Activated CD4-positive, alpha-beta T cell treated with anti-CD3 and anti-CD28 coated beads, Interleukin-2, amount 50 U/mL, for 1 hour (primary cell): ENCODE measurements at regions not wholly inside any gene's neighbourhood (a gene's known extent, or its start where the extent isn't known, plus 50 kb on each side); places are given as distances from the start of the nearest gene placed in this dataset.

Experiments used
- DNase-seq: peaks from one replicate; pipeline ENCODE4 v3.0.0-alpha.2; 2020

GRCh38 chr5:6937677-6938076 is 224.4 kb downstream of the TENT4A start:
- DNase-seq, result no peak

- DNase-seq, result no peak
Observed at GRCh38 chr5:6941631-6942030, 228.4 kb downstream of the TENT4A start.

GRCh38 chr5:6943197-6944112 is 230.2 kb downstream of the TENT4A start:
- no peak for DNase-seq

DNA sequence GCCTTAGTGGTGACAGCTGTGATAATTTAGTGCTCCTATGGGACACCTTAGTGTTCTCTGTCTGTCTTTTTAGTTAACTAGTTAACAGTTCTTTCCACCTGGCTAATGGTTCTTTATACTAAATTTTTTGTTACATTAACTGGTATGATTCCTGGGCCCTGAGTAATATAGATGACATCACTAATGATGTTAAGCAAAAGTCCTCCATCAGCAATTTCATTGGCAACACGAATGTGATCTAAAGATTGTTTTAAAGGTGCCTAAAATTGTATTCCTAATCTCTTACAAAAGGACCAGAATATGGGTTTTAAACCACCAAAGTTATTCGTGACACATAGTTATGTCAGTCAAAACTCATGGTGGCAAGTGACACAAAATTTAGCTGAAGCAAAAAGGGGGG is 235.3 kb downstream of the TENT4A start:
- no peak for DNase-seq

GRCh38 chr5:6949230-6949629 is 236.0 kb downstream of the TENT4A start:
- DNase-seq, result no peak

DNA sequence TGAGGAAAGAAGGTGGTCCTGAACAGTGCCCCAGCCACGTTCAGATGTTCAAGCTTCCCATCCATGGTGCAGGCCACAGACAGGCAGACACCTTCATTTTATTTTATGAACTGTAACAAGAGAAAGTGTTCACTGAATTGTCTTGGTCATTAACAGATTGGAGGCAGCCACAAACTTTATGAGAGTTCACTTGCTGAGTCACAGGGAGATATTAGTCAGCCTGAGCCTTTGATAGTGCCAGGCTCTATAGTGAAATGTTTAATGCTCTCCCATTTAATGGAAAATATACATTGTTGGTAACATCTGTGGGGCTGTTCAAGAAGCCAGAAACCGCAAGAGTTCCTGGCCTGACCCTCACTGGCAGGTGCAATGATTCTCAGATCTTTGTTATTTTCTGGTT is 237.0 kb downstream of the TENT4A start:
- DNase-seq, result no peak

DNA sequence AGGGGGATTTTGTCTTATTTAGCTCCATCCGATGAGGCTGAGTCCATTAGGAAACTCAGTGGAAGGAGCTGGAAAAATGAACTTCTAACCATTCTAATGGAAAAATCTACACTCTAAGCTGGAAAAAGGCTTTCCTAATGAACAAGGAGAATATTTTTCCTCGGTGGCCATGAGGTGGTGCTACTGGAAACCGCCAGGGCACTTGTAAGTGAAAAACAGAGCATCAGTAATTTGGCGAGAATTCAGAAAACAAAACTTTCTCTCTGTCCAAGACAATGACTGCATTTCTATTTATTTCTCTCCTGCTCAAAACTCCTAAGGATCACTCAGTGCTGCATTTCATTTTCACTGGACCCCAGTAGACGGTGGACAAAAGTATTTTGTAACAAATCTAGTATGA is 237.6 kb downstream of the TENT4A start:
- no peak for DNase-seq

DNA sequence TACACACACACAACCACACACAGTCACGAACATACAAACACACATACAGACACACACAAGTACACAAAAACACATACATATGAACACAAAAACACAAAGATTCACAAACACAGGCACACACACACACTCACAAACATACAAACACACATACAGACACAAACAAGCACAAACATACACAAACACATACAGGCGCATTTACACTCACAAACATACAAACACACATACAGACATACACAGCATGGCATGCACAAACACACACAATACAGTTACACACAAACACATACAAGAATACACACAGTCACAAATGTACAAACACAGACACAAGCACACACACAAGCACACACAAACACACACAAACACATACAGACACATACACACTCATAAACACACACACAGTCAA is 247.9 kb downstream of the TENT4A start:
- no peak for DNase-seq

- DNase-seq, result no peak
Observed at GRCh38 chr5:6961837-6962635, 248.8 kb downstream of the TENT4A start.

DNA sequence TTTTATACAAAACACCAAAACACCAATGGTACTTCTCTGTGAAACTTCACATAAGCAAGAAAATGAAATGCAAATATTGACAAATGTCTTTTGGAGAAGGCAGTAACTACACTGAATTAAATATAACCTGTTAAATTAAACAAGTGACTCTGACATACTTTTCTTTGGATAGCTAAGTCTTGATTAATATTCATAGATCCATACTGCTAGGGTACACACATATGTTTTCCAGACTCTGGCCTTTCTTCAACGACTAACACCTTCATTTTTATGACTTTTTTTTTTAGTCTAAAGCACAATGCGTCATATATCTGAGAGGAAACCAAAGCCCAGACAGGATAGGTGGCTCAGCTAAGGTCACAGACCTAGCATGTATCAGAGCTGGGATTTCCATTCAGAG is 263.7 kb downstream of the TENT4A start:
- no peak for DNase-seq

- no peak for DNase-seq
Observed at GRCh38 chr5:6979061-6979460, 265.8 kb downstream of the TENT4A start.

GRCh38 chr5:6989230-6989629 is 276.0 kb downstream of the TENT4A start:
- no peak for DNase-seq

GRCh38 chr5:6994097-6994496 is 280.9 kb downstream of the TENT4A start:
- no peak for DNase-seq

DNA sequence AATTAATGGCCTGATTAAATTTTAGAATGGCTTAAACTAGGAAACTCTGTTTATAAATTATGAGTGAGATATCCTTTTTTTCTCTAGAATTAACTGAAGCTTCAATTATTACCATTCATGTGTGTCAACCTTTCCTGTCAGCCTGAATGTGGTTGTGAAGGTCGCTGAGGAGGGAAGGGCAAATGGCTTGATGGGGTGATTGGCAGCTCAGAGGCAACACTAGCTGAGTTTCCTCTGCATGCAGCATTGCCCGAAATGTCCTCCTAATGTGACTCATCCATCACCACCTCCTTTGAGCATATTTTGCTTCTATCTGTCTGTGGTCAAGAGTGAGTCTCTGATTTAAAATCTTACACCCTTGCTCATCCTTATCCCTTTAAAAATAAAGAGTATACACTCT is 281.9 kb downstream of the TENT4A start:
- no peak for DNase-seq

DNA sequence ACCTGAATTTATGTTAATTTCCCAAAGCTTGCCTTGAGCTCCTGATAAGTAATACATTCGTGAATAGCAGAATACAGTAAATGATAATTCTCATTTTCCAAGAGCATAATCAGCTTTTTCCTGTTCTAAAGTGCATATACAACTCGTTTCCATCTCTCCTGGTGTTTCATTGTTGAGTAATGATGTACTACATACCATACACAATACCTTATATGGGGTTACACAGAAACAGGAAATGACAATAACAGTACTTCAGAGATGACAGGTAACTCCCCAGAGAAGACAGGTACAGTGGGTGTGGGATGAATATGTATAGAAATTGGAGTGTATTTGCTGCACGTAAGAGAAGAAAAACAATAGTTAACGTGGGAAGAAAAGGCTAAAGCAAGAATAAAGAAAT is 287.1 kb downstream of the TENT4A start:
- no peak for DNase-seq

DNA sequence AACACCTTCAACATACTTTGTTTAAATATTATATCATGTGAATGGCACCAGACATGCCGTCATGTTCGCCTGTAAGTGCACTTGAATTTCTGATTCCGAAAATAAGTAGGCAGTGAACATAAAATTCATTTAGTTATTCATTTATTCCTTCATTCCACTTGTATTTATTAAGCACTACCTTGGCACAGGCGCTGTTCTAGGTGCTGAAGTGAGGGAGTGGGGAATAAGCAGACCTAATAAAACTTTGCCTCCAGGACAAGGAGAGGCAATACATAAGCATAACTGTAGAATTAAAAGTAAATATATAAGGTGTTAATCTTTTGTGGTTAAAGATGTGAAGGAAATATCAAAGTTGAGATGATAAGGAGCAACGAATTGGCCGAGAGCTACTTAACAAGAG is 297.4 kb downstream of the TENT4A start:
- DNase-seq, result no peak

DNA sequence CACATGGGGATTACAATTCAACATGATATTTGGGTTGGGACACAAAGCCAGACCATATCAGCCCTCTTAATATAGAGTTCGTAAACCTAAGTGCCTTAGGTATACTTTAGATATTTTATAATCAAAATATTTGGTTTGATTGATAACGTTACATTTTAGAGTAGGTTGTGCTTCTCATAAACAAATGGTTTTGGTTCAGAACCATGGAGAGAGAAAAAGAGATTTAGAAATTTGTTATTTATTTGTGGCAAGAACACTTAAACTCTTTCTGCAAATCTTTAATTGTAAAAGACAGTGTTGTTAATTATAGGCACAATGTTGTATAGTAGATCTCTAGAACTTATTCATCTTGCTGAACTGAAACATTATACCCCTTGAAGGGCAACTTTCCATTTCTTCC is 298.8 kb downstream of the TENT4A start:
- no peak for DNase-seq

DNA sequence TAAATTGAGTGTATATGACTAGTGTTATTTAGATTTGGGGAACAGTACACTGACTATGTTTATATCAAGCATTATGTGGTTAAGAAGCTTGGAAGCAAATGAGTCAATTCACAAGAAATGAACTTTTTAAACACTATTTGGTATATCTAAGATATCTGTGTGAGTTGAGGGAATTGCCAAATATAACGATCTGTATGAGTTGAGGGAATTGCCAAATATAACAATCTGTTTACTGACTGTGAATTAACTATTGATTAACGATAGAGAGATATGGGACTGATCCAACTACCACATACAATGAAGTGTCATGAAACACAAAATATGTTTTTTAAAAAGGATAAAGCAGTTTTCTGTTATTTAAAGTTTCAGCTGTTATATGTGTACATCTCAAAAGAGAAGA is 301.4 kb downstream of the TENT4A start:
- no peak for DNase-seq

GRCh38 chr5:7015586-7016256 is 302.5 kb downstream of the TENT4A start:
- no peak for DNase-seq

DNA sequence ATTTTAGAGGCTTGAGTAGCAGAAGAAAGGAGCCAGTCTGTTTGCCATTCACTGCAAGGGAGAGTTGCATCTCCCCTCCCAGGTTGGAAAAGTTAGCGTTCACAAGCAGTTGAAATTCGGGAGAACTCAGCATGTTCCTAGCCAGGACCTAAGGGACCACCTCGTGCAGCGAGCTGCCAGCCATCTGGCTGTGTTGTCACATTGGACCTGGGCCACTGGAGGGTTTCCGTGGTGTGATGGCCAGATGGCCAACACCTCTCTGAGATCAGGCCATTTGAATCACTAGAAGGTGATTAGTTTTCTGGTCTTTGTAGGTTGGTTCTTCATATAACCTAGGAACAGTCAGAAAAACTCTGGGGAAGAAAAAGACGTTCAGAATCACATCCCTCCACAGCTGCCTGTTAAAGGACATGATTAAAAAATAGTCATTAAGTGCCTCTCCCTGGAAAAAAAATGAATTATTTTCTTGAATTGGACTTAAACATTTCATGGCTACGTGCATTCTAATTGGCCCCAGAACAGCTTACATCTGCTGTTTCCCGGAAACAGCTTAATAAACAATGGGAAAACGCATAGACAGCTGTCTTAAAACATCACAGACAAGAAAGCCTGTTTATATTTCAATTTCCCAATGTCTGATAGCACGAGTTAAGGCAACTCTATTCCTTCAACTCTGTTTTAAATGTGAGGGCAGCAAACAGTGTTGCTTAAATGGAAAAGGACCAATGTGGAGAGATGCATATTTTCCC is 303.9 kb downstream of the TENT4A start:
- no peak for DNase-seq

- DNase-seq, result no peak
Observed at GRCh38 chr5:7018198-7018597, 305.0 kb downstream of the TENT4A start.

GRCh38 chr5:7018601-7019000 is 305.4 kb downstream of the TENT4A start:
- DNase-seq, result no peak
